VCaP (cell line): ENCODE measurements at regions not wholly inside any gene's neighbourhood (a gene's known extent, or its start where the extent isn't known, plus 50 kb on each side); places are given as distances from the start of the nearest gene placed in this dataset.

Experiments
- H3K27ac ChIP-seq: fragments of 450-650 bp; 2 replicates; pipeline ENCODE4 v1.5.1; 2017
- CTCF ChIP-seq: fragments of 450-650 bp; conservative IDR thresholded peaks from 2 replicates; pipeline ENCODE4 v1.5.1; 2017; ENCODE audit warnings: mild to moderate bottlenecking, moderate library complexity

GRCh38 chr20:57851796-57852195 lies 142.0 kb upstream of the PMEPA1 start:
- no peak for TF ChIP-seq CTCF
- H3K27ac ChIP-seq = no peak overlapping the region

GRCh38 chr20:57851025-57851682 lies 141.3 kb upstream of the PMEPA1 start:
- TF ChIP-seq CTCF = no peak
- H3K27ac ChIP-seq = no peak overlapping the region

GRCh38 chr20:57849521-57850215 lies 139.9 kb upstream of the PMEPA1 start:
- TF ChIP-seq CTCF = no peak
- H3K27ac ChIP-seq = no peak overlapping the region

GRCh38 chr20:57849121-57849520 lies 139.3 kb upstream of the PMEPA1 start:
- no peak for TF ChIP-seq CTCF

GRCh38 chr20:57848282-57848681 lies 138.5 kb upstream of the PMEPA1 start:
- no peak overlapping the region for H3K27ac ChIP-seq
- TF ChIP-seq CTCF = no peak

More at GRCh38 chr20:57849121-57849520, 139.3 kb upstream of the PMEPA1 start:
- H3K27ac ChIP-seq = no peak overlapping the region

- no peak overlapping the region for H3K27ac ChIP-seq
- TF ChIP-seq CTCF = no peak
These were observed 137.3 kb upstream of the PMEPA1 start for GRCh38 chr20:57847104-57847503.

- no peak for TF ChIP-seq CTCF
- H3K27ac ChIP-seq = no peak overlapping the region
These were observed 135.1 kb upstream of the PMEPA1 start for GRCh38 chr20:57844626-57845596.
